GM12891 (cell line): ENCODE measurements at regions not wholly inside any gene's neighbourhood (a gene's known extent, or its start where the extent isn't known, plus 50 kb on each side); places are given as distances from the start of the nearest gene placed in this dataset.

Experiments used
- POLR2A ChIP-seq: IDR thresholded peaks from 2 replicates; pipeline ENCODE4 v1.6.1; 2011; ENCODE audit warnings: low read depth, low read length, control low read depth
- POLR2AphosphoS5 ChIP-seq: IDR thresholded peaks from 2 replicates; pipeline ENCODE4 v1.6.1; 2011; ENCODE audit warnings: low read depth, low read length, control low read depth
- SPI1 ChIP-seq: IDR thresholded peaks from 2 replicates; pipeline ENCODE4 v1.6.1; 2011; ENCODE audit warnings: low read depth, low read length, control low read depth
- TAF1 ChIP-seq: IDR thresholded peaks from 2 replicates; pipeline ENCODE4 v1.6.1; 2011; ENCODE audit warnings: low read depth, low read length, control low read depth

GRCh38 chr5:171623551-171624097, 162.0 kb upstream of the SMIM23 start:
- TF ChIP-seq SPI1 (no peak), POLR2AphosphoS5 (no peak), POLR2A (no peak), TAF1 (no peak)
